ENCODE measurements at regions not wholly inside any gene's neighbourhood (a gene's known extent, or its start where the extent isn't known, plus 50 kb on each side); places are given as distances from the start of the nearest gene placed in this dataset.

GRCh38 chr1:58231204-58231603 is 315.3 kb downstream of the OMA1 start:
- TF ChIP-seq, protein P1, sequence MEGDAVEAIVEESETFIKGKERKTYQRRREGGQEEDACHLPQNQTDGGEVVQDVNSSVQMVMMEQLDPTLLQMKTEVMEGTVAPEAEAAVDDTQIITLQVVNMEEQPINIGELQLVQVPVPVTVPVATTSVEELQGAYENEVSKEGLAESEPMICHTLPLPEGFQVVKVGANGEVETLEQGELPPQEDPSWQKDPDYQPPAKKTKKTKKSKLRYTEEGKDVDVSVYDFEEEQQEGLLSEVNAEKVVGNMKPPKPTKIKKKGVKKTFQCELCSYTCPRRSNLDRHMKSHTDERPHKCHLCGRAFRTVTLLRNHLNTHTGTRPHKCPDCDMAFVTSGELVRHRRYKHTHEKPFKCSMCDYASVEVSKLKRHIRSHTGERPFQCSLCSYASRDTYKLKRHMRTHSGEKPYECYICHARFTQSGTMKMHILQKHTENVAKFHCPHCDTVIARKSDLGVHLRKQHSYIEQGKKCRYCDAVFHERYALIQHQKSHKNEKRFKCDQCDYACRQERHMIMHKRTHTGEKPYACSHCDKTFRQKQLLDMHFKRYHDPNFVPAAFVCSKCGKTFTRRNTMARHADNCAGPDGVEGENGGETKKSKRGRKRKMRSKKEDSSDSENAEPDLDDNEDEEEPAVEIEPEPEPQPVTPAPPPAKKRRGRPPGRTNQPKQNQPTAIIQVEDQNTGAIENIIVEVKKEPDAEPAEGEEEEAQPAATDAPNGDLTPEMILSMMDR (conservative IDR thresholded peaks at IDR 0.05 in 1 of 2, IDR thresholded peaks at IDR 0.05 in 1 of 2; ENCODE audit: low read depth in 1 of 2, low read length in 2 of 2) = no peak
- no peak for TF ChIP-seq EZH2 (IDR thresholded peaks at IDR 0.05; ENCODE audit: low read length, missing control alignments)
